HepG2 (cell line): ENCODE measurements at regions not wholly inside any gene's neighbourhood (a gene's known extent, or its start where the extent isn't known, plus 50 kb on each side); places are given as distances from the start of the nearest gene placed in this dataset.

ENCODE experiments used
- CCDC6 ChIP-seq: sonication (generic); formaldehyde crosslinking; IDR thresholded peaks from 2 replicates; pipeline ENCODE4 v1.8.1; 2022; ENCODE audit warnings: mild to moderate bottlenecking, missing genetic modification reagents, moderate library complexity
- CEBPG ChIP-seq: IDR thresholded peaks from 2 replicates; pipeline ENCODE4 v1.6.1; 2016
- EHMT2 ChIP-seq: fragments of 200-600 bp; sonication (generic); IDR thresholded peaks from 2 replicates; pipeline ENCODE4 v1.7.0; 2017; ENCODE audit warnings: antibody characterized with exemption, low read depth, low read length, borderline replicate concordance
- ELF1 ChIP-seq: sonication (generic); formaldehyde crosslinking; IDR thresholded peaks from 2 replicates; pipeline ENCODE4 v1.4.0; 2020; ENCODE audit warnings: missing genetic modification reagents
- FLYWCH1 ChIP-seq: sonication (generic); formaldehyde crosslinking; IDR thresholded peaks from 2 replicates; pipeline ENCODE4 v1.8.1; 2023; ENCODE audit warnings: mild to moderate bottlenecking, missing genetic modification reagents
- GABPA ChIP-seq, 2 experiments: IDR thresholded peaks; 2 replicates each; pipeline ENCODE4 v1.6.1; 2011 to 2016; ENCODE audit warnings: low read depth in 2 of 2, low read length in 1 of 2, missing biosample characterization in 1 of 2, missing genetic modification characterization in 1 of 2
- HDAC6 ChIP-seq: fragments of 200-600 bp; sonication (generic); IDR thresholded peaks from 2 replicates; pipeline ENCODE4 v1.7.0; 2017; ENCODE audit warnings: mild to moderate bottlenecking, antibody characterized with exemption, low read length, low read depth
- JUNB ChIP-seq: sonication (generic); formaldehyde crosslinking; IDR thresholded peaks from 2 replicates; pipeline ENCODE4 v1.8.0; 2022; ENCODE audit warnings: missing genetic modification reagents, mild to moderate bottlenecking, borderline replicate concordance
- MAFG ChIP-seq: sonication (generic); formaldehyde crosslinking; IDR thresholded peaks from 2 replicates; pipeline ENCODE4 v1.5.1; 2020; ENCODE audit warnings: mild to moderate bottlenecking, missing genetic modification reagents
- MED1 ChIP-seq: sonication (generic); formaldehyde crosslinking; IDR thresholded peaks from 2 replicates; pipeline ENCODE4 v1.4.0; 2020; ENCODE audit warnings: missing genetic modification reagents
- NFYB ChIP-seq: sonication (generic); formaldehyde crosslinking; IDR thresholded peaks from 2 replicates; pipeline ENCODE4 v1.4.0; 2020; ENCODE audit warnings: missing genetic modification reagents
- NFYC ChIP-seq: IDR thresholded peaks from 2 replicates; pipeline ENCODE4 v1.6.1; 2016; ENCODE audit warnings: missing genetic modification reagents, missing compliant biosample characterization
- PRPF4 ChIP-seq: fragments of 200-400 bp; formaldehyde crosslinking; IDR thresholded peaks from 2 replicates; pipeline ENCODE4 v1.6.1; 2016; ENCODE audit warnings: low read length, low read depth; ENCODE audit not compliant: poor library complexity, severe bottlenecking
- RBAK ChIP-seq: sonication (generic); formaldehyde crosslinking; IDR thresholded peaks from 2 replicates; pipeline ENCODE4 v1.5.1; 2020; ENCODE audit warnings: mild to moderate bottlenecking, missing genetic modification reagents
- SNAI1 ChIP-seq: sonication (generic); formaldehyde crosslinking; IDR thresholded peaks from 2 replicates; pipeline ENCODE4 v1.5.0; 2020; ENCODE audit warnings: mild to moderate bottlenecking, missing genetic modification reagents, borderline replicate concordance
- YY1 ChIP-seq: IDR thresholded peaks from 2 replicates; pipeline ENCODE4 v1.6.1; 2011; ENCODE audit warnings: low read length, low read depth, moderate library complexity, mild to moderate bottlenecking; ENCODE audit not compliant: insufficient read depth, insufficient replicate concordance
- ZNF143 ChIP-seq: sonication (generic); formaldehyde crosslinking; IDR thresholded peaks from 2 replicates; pipeline ENCODE4 v1.4.0; 2020; ENCODE audit warnings: missing genetic modification reagents
- ZNF224 ChIP-seq: sonication (generic); formaldehyde crosslinking; IDR thresholded peaks from 2 replicates; pipeline ENCODE4 v1.5.0; 2020; ENCODE audit warnings: mild to moderate bottlenecking, missing genetic modification reagents
- ZNF234 ChIP-seq: sonication (generic); formaldehyde crosslinking; conservative IDR thresholded peaks from 2 replicates; pipeline ENCODE4 v1.5.1; 2020; ENCODE audit warnings: mild to moderate bottlenecking, missing genetic modification reagents
- ZNF451 ChIP-seq: sonication (generic); formaldehyde crosslinking; IDR thresholded peaks from 2 replicates; pipeline ENCODE4 v1.5.0; 2020; ENCODE audit warnings: mild to moderate bottlenecking, missing genetic modification reagents
- ZNF644 ChIP-seq: IDR thresholded peaks from 2 replicates; pipeline ENCODE4 v1.6.1; 2016; ENCODE audit warnings: low read depth
- ZNF768 ChIP-seq: sonication (generic); formaldehyde crosslinking; IDR thresholded peaks from 2 replicates; pipeline ENCODE4 v1.4.0; 2020; ENCODE audit warnings: missing genetic modification reagents
- ZNF850 ChIP-seq: sonication (generic); formaldehyde crosslinking; conservative IDR thresholded peaks from 2 replicates; pipeline ENCODE4 v1.9.0; 2021; ENCODE audit warnings: mild to moderate bottlenecking, missing genetic modification reagents
- TF ChIP-seq, protein P1 (sequence below): sonication (generic); formaldehyde crosslinking; IDR thresholded peaks from 2 replicates; pipeline ENCODE4 v1.4.0; 2020; ENCODE audit warnings: missing genetic modification reagents
- TF ChIP-seq, protein P2 (sequence below): sonication (generic); formaldehyde crosslinking; IDR thresholded peaks from 2 replicates; pipeline ENCODE4 v1.9.0; 2021; ENCODE audit warnings: missing genetic modification reagents, mild to moderate bottlenecking, borderline replicate concordance
- TF ChIP-seq, protein P3 (sequence below): IDR thresholded peaks from 2 replicates; pipeline ENCODE4 v1.6.1; 2012; ENCODE audit warnings: inconsistent platforms

DNA sequence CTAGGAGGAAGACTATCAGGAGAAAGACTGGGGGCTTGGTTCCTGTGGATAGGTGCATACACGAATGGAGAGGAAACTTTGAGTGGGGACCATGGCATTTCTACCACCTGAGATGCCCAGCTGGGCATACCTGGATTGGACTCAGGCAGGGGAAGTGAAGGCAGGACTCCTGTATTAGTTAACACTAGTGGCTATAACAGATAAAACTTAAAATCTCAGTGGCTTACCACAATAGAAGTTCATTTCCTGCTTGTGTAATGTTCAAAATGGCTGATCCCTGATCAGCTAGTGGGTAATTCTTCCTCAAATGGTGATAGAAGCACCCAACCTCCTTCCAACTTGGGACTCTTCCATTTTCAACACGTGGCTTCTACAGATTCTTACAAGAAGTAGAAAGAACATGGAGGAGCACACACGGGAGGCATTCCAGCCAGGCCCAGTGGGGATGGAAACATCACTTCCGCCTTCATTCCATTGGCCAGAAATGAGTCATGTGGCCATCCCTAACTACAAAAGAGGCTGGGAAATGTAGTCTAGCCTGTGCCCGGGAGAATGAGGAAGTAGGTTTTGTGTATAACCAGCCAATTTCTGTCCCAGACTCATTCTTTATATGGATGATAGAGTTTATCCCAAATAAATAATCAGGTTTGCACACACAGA lies 112.1 kb downstream of the UTP18 start (continued):
- TF ChIP-seq, protein P1, sequence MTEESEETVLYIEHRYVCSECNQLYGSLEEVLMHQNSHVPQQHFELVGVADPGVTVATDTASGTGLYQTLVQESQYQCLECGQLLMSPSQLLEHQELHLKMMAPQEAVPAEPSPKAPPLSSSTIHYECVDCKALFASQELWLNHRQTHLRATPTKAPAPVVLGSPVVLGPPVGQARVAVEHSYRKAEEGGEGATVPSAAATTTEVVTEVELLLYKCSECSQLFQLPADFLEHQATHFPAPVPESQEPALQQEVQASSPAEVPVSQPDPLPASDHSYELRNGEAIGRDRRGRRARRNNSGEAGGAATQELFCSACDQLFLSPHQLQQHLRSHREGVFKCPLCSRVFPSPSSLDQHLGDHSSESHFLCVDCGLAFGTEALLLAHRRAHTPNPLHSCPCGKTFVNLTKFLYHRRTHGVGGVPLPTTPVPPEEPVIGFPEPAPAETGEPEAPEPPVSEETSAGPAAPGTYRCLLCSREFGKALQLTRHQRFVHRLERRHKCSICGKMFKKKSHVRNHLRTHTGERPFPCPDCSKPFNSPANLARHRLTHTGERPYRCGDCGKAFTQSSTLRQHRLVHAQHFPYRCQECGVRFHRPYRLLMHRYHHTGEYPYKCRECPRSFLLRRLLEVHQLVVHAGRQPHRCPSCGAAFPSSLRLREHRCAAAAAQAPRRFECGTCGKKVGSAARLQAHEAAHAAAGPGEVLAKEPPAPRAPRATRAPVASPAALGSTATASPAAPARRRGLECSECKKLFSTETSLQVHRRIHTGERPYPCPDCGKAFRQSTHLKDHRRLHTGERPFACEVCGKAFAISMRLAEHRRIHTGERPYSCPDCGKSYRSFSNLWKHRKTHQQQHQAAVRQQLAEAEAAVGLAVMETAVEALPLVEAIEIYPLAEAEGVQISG (CRISPR knock-in tag), result 0 out of 2 replicates have a peak, but pooled peaks have one; percentile 28
- TF ChIP-seq ZNF451 (CRISPR knock-in tag) (no peak), CEBPG (no peak), ZNF768 (CRISPR knock-in tag) (no peak), PRPF4 (no peak), ZNF850 (CRISPR knock-in tag) (no peak), FLYWCH1 (CRISPR knock-in tag) (no peak), NFYB (CRISPR knock-in tag) (peak; percentile 75), CCDC6 (CRISPR knock-in tag) (no peak), ZNF143 (CRISPR knock-in tag) (peak; percentile 83), NFYC (CRISPR knock-in tag) (peak; percentile 77), SNAI1 (CRISPR knock-in tag) (no peak), JUNB (CRISPR knock-in tag) (no peak), GABPA (IDR thresholded peaks at IDR 0.05; ENCODE audit: low read depth, low read length) (peak; percentile 37; the same call in 1 of the 2 replicates), GABPA (CRISPR knock-in tag; IDR thresholded peaks at IDR 0.05; ENCODE audit: low read depth) (peak; percentile 87), ZNF234 (CRISPR knock-in tag) (no peak), MAFG (CRISPR knock-in tag) (no peak), RBAK (no peak), ZNF644 (CRISPR knock-in tag) (0 out of 2 replicates have a peak, but pooled peaks have one; percentile 58), YY1 (peak; percentile 44), MED1 (CRISPR knock-in tag) (no peak), ZNF224 (CRISPR knock-in tag) (no peak), EHMT2 (0 out of 2 replicates have a peak, but pooled peaks have one; percentile 38), ELF1 (peak; percentile 48; the same call in 1 of the 2 replicates), HDAC6 (no peak)
- TF ChIP-seq, protein P2, sequence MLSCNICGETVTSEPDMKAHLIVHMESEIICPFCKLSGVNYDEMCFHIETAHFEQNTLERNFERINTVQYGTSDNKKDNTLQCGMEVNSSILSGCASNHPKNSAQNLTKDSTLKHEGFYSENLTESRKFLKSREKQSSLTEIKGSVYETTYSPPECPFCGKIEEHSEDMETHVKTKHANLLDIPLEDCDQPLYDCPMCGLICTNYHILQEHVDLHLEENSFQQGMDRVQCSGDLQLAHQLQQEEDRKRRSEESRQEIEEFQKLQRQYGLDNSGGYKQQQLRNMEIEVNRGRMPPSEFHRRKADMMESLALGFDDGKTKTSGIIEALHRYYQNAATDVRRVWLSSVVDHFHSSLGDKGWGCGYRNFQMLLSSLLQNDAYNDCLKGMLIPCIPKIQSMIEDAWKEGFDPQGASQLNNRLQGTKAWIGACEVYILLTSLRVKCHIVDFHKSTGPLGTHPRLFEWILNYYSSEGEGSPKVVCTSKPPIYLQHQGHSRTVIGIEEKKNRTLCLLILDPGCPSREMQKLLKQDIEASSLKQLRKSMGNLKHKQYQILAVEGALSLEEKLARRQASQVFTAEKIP (CRISPR knock-in tag), result no peak
- TF ChIP-seq, protein P3, sequence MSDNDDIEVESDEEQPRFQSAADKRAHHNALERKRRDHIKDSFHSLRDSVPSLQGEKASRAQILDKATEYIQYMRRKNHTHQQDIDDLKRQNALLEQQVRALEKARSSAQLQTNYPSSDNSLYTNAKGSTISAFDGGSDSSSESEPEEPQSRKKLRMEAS, result 0 out of 2 replicates have a peak, but pooled peaks have one; percentile 14
